ENCODE measurements at regions not wholly inside any gene's neighbourhood (a gene's known extent, or its start where the extent isn't known, plus 50 kb on each side); places are given as distances from the start of the nearest gene placed in this dataset.

- Histone ChIP-seq H4K20me1 (ENCODE audit: insufficient read depth) (no peaks in the 10 kb centered on the region), H3F3A (replicated peaks; ENCODE audit: insufficient read depth) (no peaks in the 10 kb centered on the region), H3K4me3 (ENCODE audit: low read depth in 2 of 2, low read length in 1 of 2) (no peak overlapping the region), H3K9me3 (no peaks in the 10 kb centered on the region), H3K36me3 (replicated peaks in 1 of 2; ENCODE audit: control insufficient read depth in 1 of 2, insufficient read depth in 2 of 2, low read length in 1 of 2) (no peaks in the 10 kb centered on the region), H3K4me1 (ENCODE audit: control insufficient read depth in 1 of 2, insufficient read depth in 2 of 2, low read depth in 1 of 2, low read length in 1 of 2) (0 out of 4 replicates have a peak, but pooled peaks cover 0 to 6% of the 10 kb centered on the region in 2 experiments), H3K27ac (ENCODE audit: low read depth in 2 of 2, low read length in 1 of 2) (no peak overlapping the region), H3K27me3 (ENCODE audit: insufficient read depth) (peaks cover 19% of the 10 kb centered on the region), H3K9ac (no peak overlapping the region), H3K9me2 (no peaks in the 10 kb centered on the region), H3K79me2 (ENCODE audit: insufficient read depth) (no peaks in the 10 kb centered on the region), H2AFZ (ENCODE audit: low read depth) (no peak overlapping the region), H3K4me2 (no peak overlapping the region)
- POLR2A ChIA-PET: no interaction called here
- TF ChIP-seq TAF1 (IDR thresholded peaks at IDR 0.05; ENCODE audit: borderline replicate concordance, low read depth, low read length) (no peak), RXRA (IDR thresholded peaks at IDR 0.05; ENCODE audit: borderline replicate concordance, low read depth) (no peak), JUND (IDR thresholded peaks at IDR 0.05) (no peak), CHD2 (IDR thresholded peaks at IDR 0.05; ENCODE audit: low read length, partially characterized antibody) (no peak), CTCF (IDR thresholded peaks at IDR 0.05) (no peak), YY1 (IDR thresholded peaks at IDR 0.05; ENCODE audit: low read depth) (no peak)
- 12% methylated on average over 4 of the region's 4 CpGs for WGBS (ENCODE audit: low lambda C conversion rate)
- DNase-seq: no peak
- CTCF ChIA-PET: no interaction called here
Observed at GRCh38 chr20:22924046-22924737, 110.9 kb upstream of the SSTR4 start.

- Histone ChIP-seq H2AFZ (ENCODE audit: low read depth) (no peak overlapping the region), H3K9me3 (no peaks in the 10 kb centered on the region), H3K27ac (ENCODE audit: low read depth in 2 of 2, low read length in 1 of 2) (no peak overlapping the region), H3K4me3 (ENCODE audit: low read depth in 2 of 2, low read length in 1 of 2) (no peak overlapping the region), H3K4me1 (ENCODE audit: control insufficient read depth in 1 of 2, insufficient read depth in 2 of 2, low read depth in 1 of 2, low read length in 1 of 2) (0 out of 4 replicates have a peak, but pooled peaks cover 0 to 6% of the 10 kb centered on the region in 2 experiments), H3K79me2 (ENCODE audit: insufficient read depth) (no peaks in the 10 kb centered on the region), H3K36me3 (replicated peaks in 1 of 2; ENCODE audit: control insufficient read depth in 1 of 2, insufficient read depth in 2 of 2, low read length in 1 of 2) (no peaks in the 10 kb centered on the region), H4K20me1 (ENCODE audit: insufficient read depth) (no peaks in the 10 kb centered on the region), H3F3A (replicated peaks; ENCODE audit: insufficient read depth) (no peaks in the 10 kb centered on the region), H3K4me2 (no peak overlapping the region), H3K9ac (no peak overlapping the region), H3K27me3 (ENCODE audit: insufficient read depth) (peaks cover 26% of the 10 kb centered on the region), H3K9me2 (no peaks in the 10 kb centered on the region)
- POLR2A ChIA-PET: no interaction called here
- CTCF ChIA-PET: no interaction called here
- no peak for DNase-seq
- WGBS (ENCODE audit: low lambda C conversion rate): 12% methylated on average over 3 of the region's 3 CpGs
- TF ChIP-seq NFIC (IDR thresholded peaks at IDR 0.05; ENCODE audit: borderline replicate concordance) (no peak), SMC3 (IDR thresholded peaks at IDR 0.05; ENCODE audit: low read depth, low read length) (no peak), ELF1 (IDR thresholded peaks at IDR 0.05) (no peak)
Observed at GRCh38 chr20:22924949-22925612, 110.0 kb upstream of the SSTR4 start.

GRCh38 chr20:22925613-22925983 lies 109.5 kb upstream of the SSTR4 start:
- Histone ChIP-seq H3F3A (replicated peaks; ENCODE audit: insufficient read depth) (no peaks in the 10 kb centered on the region), H3K9me2 (no peaks in the 10 kb centered on the region), H3K4me2 (no peak overlapping the region), H3K4me3 (ENCODE audit: low read depth in 2 of 2, low read length in 1 of 2) (no peak overlapping the region), H3K36me3 (replicated peaks in 1 of 2; ENCODE audit: control insufficient read depth in 1 of 2, insufficient read depth in 2 of 2, low read length in 1 of 2) (no peaks in the 10 kb centered on the region), H3K79me2 (ENCODE audit: insufficient read depth) (no peaks in the 10 kb centered on the region), H3K27ac (ENCODE audit: low read depth in 2 of 2, low read length in 1 of 2) (no peak overlapping the region), H3K9me3 (no peaks in the 10 kb centered on the region), H3K27me3 (ENCODE audit: insufficient read depth) (peaks cover 24% of the 10 kb centered on the region), H3K4me1 (ENCODE audit: control insufficient read depth in 1 of 2, insufficient read depth in 2 of 2, low read depth in 1 of 2, low read length in 1 of 2) (0 out of 4 replicates have a peak, but pooled peaks cover 0 to 6% of the 10 kb centered on the region in 2 experiments), H4K20me1 (ENCODE audit: insufficient read depth) (no peaks in the 10 kb centered on the region), H2AFZ (ENCODE audit: low read depth) (no peak overlapping the region), H3K9ac (no peak overlapping the region)
- no peak for TF ChIP-seq USF2 (IDR thresholded peaks at IDR 0.05; ENCODE audit: borderline replicate concordance, low read depth, low read length)
- TF ChIP-seq EZH2phosphoT487 (IDR thresholded peaks at IDR 0.05; ENCODE audit: borderline replicate concordance, low read depth): no peak
- TF ChIP-seq REST (IDR thresholded peaks at IDR 0.05; ENCODE audit: low read depth, low read length): no peak
- TF ChIP-seq POLR2AphosphoS5 (IDR thresholded peaks at IDR 0.05; ENCODE audit: low read depth, low read length): no peak
- no peak for TF ChIP-seq RFX5 (IDR thresholded peaks at IDR 0.05; ENCODE audit: low read length)
- no peak for TF ChIP-seq SIN3A (IDR thresholded peaks at IDR 0.05; ENCODE audit: borderline replicate concordance, low read depth, low read length)
- TF ChIP-seq GATA2 (CRISPR knock-in tag; IDR thresholded peaks at IDR 0.05): no peak
- TF ChIP-seq JUND (IDR thresholded peaks at IDR 0.05): no peak
- CTCF ChIA-PET: no interaction called here
- 16% methylated on average over 4 of the region's 4 CpGs for WGBS (ENCODE audit: low lambda C conversion rate)
- DNase-seq: no peak
- POLR2A ChIA-PET: no interaction called here

Measured in SK-N-SH (cell line).